NCI-H1436 treated with DMSO at 0.1 percent for 48 hours (cell line): ENCODE measurements at regions not wholly inside any gene's neighbourhood (a gene's known extent, or its start where the extent isn't known, plus 50 kb on each side); places are given as distances from the start of the nearest gene placed in this dataset.
A peak's percentile ranks its signal among the peaks of the same experiment; 100 is the strongest.
"Not testable (repeated sequence)": the region's sequence is repeated elsewhere in the genome, so short reads cannot be mapped to it uniquely, and the experiment has no call there.

ENCODE experiments used
- DNase-seq: peaks from one replicate; lab custom pipeline; 2025; lab: John Stamatoyannopoulos, UW

DNA sequence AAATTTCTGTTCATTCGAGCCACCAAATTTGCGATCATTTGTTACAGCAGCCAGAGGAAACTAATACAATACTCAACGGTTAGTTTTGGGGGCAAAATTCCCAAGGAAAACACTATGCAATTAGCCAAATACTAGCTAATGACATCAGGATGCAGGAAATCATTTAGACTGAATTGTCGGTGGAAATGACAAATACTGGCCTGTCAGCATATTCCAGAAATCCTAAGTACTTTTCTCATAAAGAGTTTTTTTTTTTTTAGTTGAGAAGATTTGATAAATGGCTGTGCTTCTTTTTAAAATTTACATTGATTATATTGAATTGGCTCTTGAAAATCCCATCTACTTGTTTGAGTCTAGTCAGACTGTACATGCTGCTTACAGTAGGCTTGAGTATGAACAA is 410.1 kb downstream of the SUCLG1 start:
- no peak for DNase-seq

- no peak for DNase-seq
These were observed 417.6 kb downstream of the SUCLG1 start for GRCh38 chr2:84041506-84041905.

GRCh38 chr2:84040281-84040680 is 418.8 kb downstream of the SUCLG1 start:
- DNase-seq: no peak

- no peak for DNase-seq
These were observed 420.2 kb downstream of the SUCLG1 start for GRCh38 chr2:84038866-84039265.

- no peak for DNase-seq
These were observed 425.6 kb downstream of the SUCLG1 start for GRCh38 chr2:84033347-84033974.

DNA sequence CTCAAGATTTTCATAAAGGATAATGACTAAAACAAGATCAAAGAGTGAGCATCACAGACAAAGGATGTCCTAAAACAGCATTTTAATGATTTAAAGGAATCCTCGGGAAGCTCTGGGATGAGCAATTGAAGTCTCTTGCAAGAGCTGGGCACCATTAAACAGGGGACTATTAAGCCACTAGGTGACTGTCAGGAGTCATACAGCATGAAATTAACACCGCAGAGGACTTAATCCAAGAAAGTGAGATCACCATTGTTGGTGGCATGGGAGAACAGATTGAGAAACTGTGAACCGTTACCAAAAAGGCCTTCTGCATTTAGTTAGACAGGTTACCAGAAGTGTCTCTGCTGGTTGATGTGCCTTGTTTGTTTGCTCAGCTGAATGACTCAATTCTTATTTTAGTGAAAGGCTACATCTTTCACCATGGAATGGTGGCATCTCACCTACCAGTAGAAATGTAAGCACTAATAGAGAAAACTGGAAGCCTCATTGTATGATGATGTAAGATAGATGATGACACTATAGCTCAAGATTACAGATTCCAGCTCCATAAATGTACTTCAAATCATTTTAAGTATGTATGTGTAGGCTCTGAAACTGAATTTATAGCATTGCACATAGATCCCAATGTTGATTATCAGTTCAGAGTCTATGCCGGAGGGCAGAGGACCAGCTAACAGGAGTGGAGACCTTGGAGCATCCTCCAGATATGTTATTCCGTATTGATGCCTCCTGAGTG is 427.6 kb downstream of the SUCLG1 start:
- DNase-seq: no peak

DNA sequence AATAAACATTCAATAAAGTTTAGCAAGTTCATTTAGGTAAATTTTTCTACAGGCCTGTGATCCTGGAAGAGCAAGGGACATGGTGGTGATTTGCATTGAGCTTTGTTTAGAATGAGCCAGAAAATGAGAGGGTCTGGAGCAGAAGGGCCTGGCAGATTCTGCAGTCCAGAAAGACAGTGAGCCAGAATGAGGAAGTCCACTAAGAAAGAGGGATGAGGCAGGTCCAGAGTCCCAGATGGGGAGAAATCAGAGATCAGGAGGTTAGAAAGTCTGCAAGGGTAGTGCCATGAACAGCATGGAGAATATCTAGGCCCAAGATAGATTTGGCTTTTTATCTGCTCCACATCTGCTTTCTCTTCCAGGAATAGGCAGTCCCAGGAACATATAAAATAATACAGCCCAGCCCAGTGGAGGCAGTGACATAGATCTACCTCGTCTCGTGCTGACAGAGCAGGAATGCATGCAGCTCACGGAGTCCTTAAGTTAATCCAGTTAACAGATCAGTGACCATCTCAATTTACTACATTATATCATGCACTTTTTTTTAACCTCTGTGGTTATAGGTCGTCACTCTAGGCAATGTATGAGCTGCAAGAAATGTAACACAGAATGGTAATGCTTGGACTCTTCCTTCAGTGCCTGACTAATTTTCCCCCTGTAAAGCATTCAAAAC is 429.0 kb downstream of the SUCLG1 start:
- no peak for DNase-seq

- DNase-seq: no peak
These were observed 432.3 kb downstream of the SUCLG1 start for GRCh38 chr2:84026818-84027217.

DNA sequence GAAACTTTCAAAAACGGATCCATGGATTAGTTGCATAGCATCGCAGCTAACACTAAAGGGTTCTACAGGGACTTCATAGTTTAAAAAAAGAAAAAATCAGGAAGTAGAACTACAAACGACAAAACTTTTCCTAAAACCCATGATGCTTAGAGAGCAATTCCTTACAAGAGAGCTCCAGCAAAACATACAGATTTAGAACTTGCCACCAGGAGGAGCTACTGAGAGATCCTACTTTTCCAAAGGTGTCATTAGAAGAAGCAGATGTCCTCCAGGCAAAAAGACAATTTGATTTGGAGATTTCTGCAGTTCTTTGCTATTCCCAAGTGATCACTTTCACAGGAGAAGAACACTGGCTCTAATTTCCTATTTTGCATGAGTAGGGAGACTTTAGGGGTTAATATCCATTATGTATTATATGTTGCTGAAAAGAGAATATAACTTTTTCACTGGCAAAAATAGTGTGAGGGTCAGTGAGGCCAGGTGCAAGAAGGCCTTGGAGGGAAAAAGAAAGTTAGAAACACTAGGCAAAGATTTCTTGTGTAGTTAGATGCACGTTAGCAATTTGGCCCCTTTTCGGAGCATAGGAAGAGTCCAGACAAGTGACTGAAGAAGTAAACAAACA is 436.2 kb downstream of the SUCLG1 start:
- peak; percentile 0 for DNase-seq

- DNase-seq: no peak
These were observed 442.1 kb downstream of the SUCLG1 start for GRCh38 chr2:84017010-84017409.

DNA sequence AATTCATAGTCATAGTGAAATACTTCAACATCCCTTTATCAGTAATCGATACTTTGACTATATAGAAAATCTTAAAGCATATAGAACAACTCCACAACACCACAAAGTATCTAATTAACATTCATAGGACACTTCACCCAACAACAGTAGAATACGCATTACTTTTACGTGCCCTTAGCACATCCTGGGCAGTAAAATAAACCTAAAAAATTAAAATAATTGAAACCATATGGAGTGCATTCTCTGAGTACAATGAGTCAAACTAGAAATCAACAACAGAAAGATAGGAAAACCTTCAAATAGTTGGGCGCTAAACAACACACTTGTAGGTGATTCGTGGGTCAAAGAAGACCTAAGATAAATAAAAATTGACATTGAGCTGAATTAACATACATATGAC is 442.9 kb downstream of the SUCLG1 start:
- DNase-seq: no peak

DNA sequence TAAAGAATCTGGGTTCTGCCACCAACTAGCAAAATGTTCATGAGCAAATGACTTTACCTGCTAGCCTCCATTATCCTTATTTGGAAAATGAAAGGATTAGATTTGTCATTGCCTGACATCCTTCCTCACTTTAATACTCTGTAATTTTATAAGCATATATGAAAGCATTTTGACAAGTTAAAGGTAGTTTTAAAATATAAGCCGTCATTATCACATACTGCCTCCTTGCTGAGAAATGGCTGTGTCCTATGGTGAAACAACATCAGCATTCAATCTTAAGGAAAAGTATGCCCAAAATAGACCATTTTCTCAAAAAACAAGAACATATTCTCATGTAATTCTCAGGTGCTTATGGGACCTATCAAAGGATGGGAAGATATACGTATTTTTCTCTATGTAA is 461.2 kb downstream of the SUCLG1 start:
- no peak for DNase-seq

- no peak for DNase-seq
These were observed 464.4 kb downstream of the SUCLG1 start for GRCh38 chr2:83994633-83995179.

- no peak for DNase-seq
These were observed 465.0 kb downstream of the SUCLG1 start for GRCh38 chr2:83993873-83994632.

GRCh38 chr2:83991992-83992391 is 467.1 kb downstream of the SUCLG1 start:
- DNase-seq: no peak

- DNase-seq: no peak
These were observed 468.4 kb downstream of the SUCLG1 start for GRCh38 chr2:83990636-83991035.

DNA sequence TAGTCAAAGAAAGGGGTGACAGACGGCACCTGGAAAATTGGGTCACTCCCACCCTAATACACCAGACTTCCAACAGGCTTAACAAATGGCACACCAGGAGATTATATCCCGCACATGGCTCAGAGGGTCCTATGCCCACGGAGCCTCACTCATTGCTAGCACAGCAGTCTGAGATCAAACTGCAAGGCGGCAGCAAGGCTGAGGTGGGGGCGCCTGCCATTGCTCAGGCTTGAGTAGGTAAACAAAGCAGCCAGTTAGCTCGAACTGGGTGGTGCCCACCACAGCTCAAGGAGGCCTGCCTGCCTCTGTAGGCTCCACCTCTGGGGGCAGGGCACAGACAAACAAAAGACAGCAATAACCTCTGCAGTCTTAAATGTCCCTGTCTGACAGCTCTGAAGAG is 482.5 kb downstream of the SUCLG1 start:
- DNase-seq: not testable (repeated sequence)

GRCh38 chr2:83972128-83972527 is 487.0 kb downstream of the SUCLG1 start:
- DNase-seq: no peak

DNA sequence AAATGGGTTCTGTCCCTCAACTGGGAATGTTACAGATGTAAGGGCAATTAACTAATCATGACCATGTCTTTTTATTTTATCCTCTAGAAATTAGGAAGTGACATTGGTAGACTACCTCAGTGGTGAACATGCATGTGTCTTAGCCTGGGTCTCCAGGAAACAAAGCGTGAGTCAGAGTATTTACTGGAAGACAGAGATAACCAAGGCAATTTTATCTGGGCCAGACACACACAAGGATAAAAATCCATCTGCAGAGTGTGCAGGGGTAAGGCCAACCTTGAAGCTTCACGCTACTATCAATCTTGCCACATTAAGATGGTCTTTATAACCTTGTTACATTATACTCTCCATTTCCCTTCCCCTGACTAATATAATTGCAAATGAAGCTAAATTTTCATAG is 487.5 kb downstream of the SUCLG1 start:
- no peak for DNase-seq

DNA sequence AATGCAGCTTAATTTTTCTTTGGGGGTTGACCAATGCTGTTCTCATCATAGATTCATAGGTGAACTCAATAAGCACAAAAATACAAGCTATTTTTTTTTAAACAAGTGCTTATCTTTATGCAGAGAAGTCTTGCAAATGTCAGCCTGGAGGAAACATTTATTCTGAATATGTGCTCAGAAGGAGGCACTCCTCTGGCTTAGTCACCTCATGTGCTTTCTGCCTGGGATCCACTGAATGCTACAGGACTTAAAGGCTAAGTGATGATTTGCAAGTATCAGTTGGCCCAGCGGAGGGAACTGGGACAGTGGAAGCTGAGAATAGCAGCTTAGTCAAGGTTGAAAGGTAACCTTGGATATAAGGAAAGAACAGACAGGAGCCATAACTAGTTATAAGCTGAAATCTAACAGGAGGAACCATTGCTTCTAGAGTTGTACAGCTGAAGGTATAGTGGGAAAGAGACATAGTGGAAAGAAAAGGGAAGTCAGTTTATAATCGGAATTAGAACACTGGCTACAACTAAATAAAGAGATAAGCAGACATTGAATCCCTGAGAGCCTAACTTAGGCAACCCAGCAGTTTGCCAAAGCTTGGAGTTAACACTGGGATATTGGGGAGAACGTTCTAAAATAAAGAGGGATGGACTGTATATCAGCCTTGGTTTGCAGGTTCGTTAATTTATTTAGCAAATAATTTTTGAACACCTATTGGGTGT is 488.7 kb downstream of the SUCLG1 start:
- no peak for DNase-seq

- DNase-seq: no peak
These were observed 490.0 kb downstream of the SUCLG1 start for GRCh38 chr2:83969085-83969484.
